HCT116 (cell line): ENCODE measurements at regions not wholly inside any gene's neighbourhood (a gene's known extent, or its start where the extent isn't known, plus 50 kb on each side); places are given as distances from the start of the nearest gene placed in this dataset.

Experiments
- CEBPB ChIP-seq: IDR thresholded peaks from 2 replicates; pipeline ENCODE4 v1.6.1; 2012; ENCODE audit warnings: low read depth
- EGR1 ChIP-seq: IDR thresholded peaks from 2 replicates; pipeline ENCODE4 v1.6.1; 2012; ENCODE audit warnings: low read depth
- EZH2 ChIP-seq: fragments of 200-600 bp; sonication (generic); IDR thresholded peaks from 2 replicates; pipeline ENCODE4 v1.6.1; 2017; ENCODE audit warnings: antibody characterized with exemption, mixed run types
- FOSL1 ChIP-seq: IDR thresholded peaks from 2 replicates; pipeline ENCODE4 v1.6.1; 2012; ENCODE audit warnings: low read depth
- POLR2A ChIP-seq: IDR thresholded peaks from 2 replicates; pipeline ENCODE4 v1.7.0; 2011; ENCODE audit warnings: borderline replicate concordance; ENCODE audit not compliant: insufficient read depth, insufficient read length; ENCODE audit errors: extremely low read depth
- POLR2AphosphoS5 ChIP-seq: IDR thresholded peaks from 2 replicates; pipeline ENCODE4 v1.6.1; 2011; ENCODE audit warnings: mild to moderate bottlenecking, low read depth, low read length, moderate library complexity
- SP1 ChIP-seq: IDR thresholded peaks from 2 replicates; pipeline ENCODE4 v1.6.1; 2012; ENCODE audit warnings: low read depth
- TF ChIP-seq, protein P1 (sequence below): IDR thresholded peaks from 2 replicates; pipeline ENCODE4 v1.6.1; 2012
- TF ChIP-seq, protein P2 (sequence below), 3 experiments: fragments of 200-600 bp in 1 of 3; sonication (generic) in 1 of 3; IDR thresholded peaks in 2 of 3; conservative IDR thresholded peaks in 1 of 3; 2 replicates each; pipeline ENCODE4 v1.5.1; 2012 to 2017; ENCODE audit warnings: low read depth in 2 of 3, low read length in 2 of 3, antibody characterized with exemption in 1 of 3, borderline replicate concordance in 1 of 3, control low read depth in 1 of 3, mild to moderate bottlenecking in 1 of 3, mixed read lengths in 1 of 3, mixed run types in 1 of 3, moderate library complexity in 1 of 3; ENCODE audit not compliant: insufficient read depth in 1 of 3
- TF ChIP-seq, protein P3 (sequence below): IDR thresholded peaks from 2 replicates; pipeline ENCODE4 v1.6.1; 2012
- TF ChIP-seq, protein P4 (sequence below): IDR thresholded peaks from 2 replicates; pipeline ENCODE4 v1.6.1; 2012; ENCODE audit warnings: low read depth

DNA sequence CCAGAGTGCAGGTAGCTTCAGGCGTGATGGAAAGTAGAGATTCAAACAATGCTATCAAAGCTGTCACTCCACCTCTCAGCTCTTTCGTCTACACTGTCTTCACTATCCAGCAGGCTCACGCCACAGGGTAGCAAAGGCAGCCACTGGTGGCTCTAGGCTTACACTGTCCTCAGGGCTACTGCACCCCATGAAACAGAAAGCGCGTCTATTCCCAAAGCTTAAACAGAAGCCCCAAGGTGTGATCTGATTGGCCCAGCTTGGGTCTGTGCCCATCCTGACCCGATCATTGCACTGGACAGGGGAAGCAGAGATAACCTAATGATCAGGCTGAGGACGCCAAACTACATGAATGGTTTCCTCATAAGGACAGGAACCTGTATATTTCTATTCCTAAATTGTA lies 100.1 kb downstream of the PDCL3 start:
- TF ChIP-seq, protein P1, sequence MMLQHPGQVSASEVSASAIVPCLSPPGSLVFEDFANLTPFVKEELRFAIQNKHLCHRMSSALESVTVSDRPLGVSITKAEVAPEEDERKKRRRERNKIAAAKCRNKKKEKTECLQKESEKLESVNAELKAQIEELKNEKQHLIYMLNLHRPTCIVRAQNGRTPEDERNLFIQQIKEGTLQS, result no peak
- TF ChIP-seq SP1, result no peak
- no peak for TF ChIP-seq POLR2A
- TF ChIP-seq, protein P2, sequence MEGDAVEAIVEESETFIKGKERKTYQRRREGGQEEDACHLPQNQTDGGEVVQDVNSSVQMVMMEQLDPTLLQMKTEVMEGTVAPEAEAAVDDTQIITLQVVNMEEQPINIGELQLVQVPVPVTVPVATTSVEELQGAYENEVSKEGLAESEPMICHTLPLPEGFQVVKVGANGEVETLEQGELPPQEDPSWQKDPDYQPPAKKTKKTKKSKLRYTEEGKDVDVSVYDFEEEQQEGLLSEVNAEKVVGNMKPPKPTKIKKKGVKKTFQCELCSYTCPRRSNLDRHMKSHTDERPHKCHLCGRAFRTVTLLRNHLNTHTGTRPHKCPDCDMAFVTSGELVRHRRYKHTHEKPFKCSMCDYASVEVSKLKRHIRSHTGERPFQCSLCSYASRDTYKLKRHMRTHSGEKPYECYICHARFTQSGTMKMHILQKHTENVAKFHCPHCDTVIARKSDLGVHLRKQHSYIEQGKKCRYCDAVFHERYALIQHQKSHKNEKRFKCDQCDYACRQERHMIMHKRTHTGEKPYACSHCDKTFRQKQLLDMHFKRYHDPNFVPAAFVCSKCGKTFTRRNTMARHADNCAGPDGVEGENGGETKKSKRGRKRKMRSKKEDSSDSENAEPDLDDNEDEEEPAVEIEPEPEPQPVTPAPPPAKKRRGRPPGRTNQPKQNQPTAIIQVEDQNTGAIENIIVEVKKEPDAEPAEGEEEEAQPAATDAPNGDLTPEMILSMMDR (IDR thresholded peaks at IDR 0.05 in 2 of 3, conservative IDR thresholded peaks at IDR 0.05 in 1 of 3; ENCODE audit: borderline replicate concordance in 1 of 3, insufficient read depth in 1 of 3, low read depth in 2 of 3, low read length in 2 of 3), result no peak
- no peak for TF ChIP-seq CEBPB
- TF ChIP-seq EGR1, result no peak
- TF ChIP-seq, protein P3, sequence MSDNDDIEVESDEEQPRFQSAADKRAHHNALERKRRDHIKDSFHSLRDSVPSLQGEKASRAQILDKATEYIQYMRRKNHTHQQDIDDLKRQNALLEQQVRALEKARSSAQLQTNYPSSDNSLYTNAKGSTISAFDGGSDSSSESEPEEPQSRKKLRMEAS, result no peak
- TF ChIP-seq EZH2, result no peak
- no peak for TF ChIP-seq POLR2AphosphoS5
- no peak for TF ChIP-seq FOSL1
- TF ChIP-seq, protein P4, sequence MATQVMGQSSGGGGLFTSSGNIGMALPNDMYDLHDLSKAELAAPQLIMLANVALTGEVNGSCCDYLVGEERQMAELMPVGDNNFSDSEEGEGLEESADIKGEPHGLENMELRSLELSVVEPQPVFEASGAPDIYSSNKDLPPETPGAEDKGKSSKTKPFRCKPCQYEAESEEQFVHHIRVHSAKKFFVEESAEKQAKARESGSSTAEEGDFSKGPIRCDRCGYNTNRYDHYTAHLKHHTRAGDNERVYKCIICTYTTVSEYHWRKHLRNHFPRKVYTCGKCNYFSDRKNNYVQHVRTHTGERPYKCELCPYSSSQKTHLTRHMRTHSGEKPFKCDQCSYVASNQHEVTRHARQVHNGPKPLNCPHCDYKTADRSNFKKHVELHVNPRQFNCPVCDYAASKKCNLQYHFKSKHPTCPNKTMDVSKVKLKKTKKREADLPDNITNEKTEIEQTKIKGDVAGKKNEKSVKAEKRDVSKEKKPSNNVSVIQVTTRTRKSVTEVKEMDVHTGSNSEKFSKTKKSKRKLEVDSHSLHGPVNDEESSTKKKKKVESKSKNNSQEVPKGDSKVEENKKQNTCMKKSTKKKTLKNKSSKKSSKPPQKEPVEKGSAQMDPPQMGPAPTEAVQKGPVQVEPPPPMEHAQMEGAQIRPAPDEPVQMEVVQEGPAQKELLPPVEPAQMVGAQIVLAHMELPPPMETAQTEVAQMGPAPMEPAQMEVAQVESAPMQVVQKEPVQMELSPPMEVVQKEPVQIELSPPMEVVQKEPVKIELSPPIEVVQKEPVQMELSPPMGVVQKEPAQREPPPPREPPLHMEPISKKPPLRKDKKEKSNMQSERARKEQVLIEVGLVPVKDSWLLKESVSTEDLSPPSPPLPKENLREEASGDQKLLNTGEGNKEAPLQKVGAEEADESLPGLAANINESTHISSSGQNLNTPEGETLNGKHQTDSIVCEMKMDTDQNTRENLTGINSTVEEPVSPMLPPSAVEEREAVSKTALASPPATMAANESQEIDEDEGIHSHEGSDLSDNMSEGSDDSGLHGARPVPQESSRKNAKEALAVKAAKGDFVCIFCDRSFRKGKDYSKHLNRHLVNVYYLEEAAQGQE, result no peak
